ENCODE measurements at regions not wholly inside any gene's neighbourhood (a gene's known extent, or its start where the extent isn't known, plus 50 kb on each side); places are given as distances from the start of the nearest gene placed in this dataset.

DNA sequence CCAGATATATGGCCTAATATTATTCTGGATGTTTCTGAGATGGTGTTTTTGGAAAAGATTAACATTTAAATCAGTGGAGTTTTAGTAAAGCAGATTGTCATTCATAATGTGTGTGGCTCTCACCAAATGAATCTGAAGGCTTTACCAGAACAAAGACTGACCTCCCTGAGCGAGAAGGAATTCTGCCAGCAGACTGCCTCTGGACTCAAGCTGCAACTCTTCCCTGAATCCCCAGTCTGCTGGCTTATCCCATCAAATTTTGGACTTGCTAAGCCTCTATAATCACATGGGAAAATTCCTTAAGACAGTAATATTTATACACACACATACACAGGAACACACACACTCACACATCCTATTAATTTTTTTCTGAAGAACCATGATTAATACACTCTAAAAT, 102.3 kb downstream of the FAM174B start:
- ChIA-PET CTCF (interaction anchor here (1.4 kb wide), 1 partner anchor 11 kb away, joined by 3 read pairs; no protein-coding TSS in a partner anchor), POLR2A (no interaction called here)
- 25% methylated on average over 1 of the region's 1 CpG for WGBS (ENCODE audit: low lambda C conversion rate)
- no peaks in the 10 kb centered on the region for H3K36me3 ChIP-seq (replicated peaks in 1 of 2; ENCODE audit: control insufficient read depth in 1 of 2, insufficient read depth in 2 of 2, low read length in 1 of 2)
- no peak overlapping the region for H3K4me2 ChIP-seq
- DNase-seq, result no peak
- H3K9ac ChIP-seq, result no peak overlapping the region
- no peaks in the 10 kb centered on the region for H3F3A ChIP-seq (replicated peaks; ENCODE audit: insufficient read depth)
- no peak overlapping the region for H2AFZ ChIP-seq (ENCODE audit: low read depth)
- H3K79me2 ChIP-seq (ENCODE audit: insufficient read depth), result no peaks in the 10 kb centered on the region
- H3K9me2 ChIP-seq, result 0 out of 2 replicates have a peak, but pooled peaks cover 3% of the 10 kb centered on the region
- H3K27ac ChIP-seq (ENCODE audit: low read depth in 2 of 2, low read length in 1 of 2), result no peak overlapping the region
- H3K4me3 ChIP-seq (ENCODE audit: low read depth in 2 of 2, low read length in 1 of 2), result no peak overlapping the region
- TF ChIP-seq FOSL2 (IDR thresholded peaks at IDR 0.05; ENCODE audit: borderline replicate concordance, low read depth), result no peak
- TF ChIP-seq TCF12 (IDR thresholded peaks at IDR 0.05), result no peak
- no peak for TF ChIP-seq SIN3A (IDR thresholded peaks at IDR 0.05; ENCODE audit: borderline replicate concordance, low read depth, low read length)
- TF ChIP-seq SMC3 (IDR thresholded peaks at IDR 0.05; ENCODE audit: low read depth, low read length), result no peak
- TF ChIP-seq, protein P1, sequence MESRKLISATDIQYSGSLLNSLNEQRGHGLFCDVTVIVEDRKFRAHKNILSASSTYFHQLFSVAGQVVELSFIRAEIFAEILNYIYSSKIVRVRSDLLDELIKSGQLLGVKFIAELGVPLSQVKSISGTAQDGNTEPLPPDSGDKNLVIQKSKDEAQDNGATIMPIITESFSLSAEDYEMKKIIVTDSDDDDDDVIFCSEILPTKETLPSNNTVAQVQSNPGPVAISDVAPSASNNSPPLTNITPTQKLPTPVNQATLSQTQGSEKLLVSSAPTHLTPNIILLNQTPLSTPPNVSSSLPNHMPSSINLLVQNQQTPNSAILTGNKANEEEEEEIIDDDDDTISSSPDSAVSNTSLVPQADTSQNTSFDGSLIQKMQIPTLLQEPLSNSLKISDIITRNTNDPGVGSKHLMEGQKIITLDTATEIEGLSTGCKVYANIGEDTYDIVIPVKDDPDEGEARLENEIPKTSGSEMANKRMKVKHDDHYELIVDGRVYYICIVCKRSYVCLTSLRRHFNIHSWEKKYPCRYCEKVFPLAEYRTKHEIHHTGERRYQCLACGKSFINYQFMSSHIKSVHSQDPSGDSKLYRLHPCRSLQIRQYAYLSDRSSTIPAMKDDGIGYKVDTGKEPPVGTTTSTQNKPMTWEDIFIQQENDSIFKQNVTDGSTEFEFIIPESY (IDR thresholded peaks at IDR 0.05; ENCODE audit: borderline replicate concordance, low read depth), result no peak
- TF ChIP-seq ELF1 (IDR thresholded peaks at IDR 0.05), result no peak
- TF ChIP-seq CHD2 (IDR thresholded peaks at IDR 0.05; ENCODE audit: low read length, partially characterized antibody), result no peak
- peaks cover 6% of the 10 kb centered on the region; the same call in 1 of the 2 replicates for H3K9me3 ChIP-seq
- no peaks in the 10 kb centered on the region for H4K20me1 ChIP-seq (ENCODE audit: insufficient read depth)
- H3K4me1 ChIP-seq (ENCODE audit: control insufficient read depth in 1 of 2, insufficient read depth in 2 of 2, low read depth in 1 of 2, low read length in 1 of 2), result no peaks in the 10 kb centered on the region
- H3K27me3 ChIP-seq (ENCODE audit: insufficient read depth), result no peaks in the 10 kb centered on the region

DNA sequence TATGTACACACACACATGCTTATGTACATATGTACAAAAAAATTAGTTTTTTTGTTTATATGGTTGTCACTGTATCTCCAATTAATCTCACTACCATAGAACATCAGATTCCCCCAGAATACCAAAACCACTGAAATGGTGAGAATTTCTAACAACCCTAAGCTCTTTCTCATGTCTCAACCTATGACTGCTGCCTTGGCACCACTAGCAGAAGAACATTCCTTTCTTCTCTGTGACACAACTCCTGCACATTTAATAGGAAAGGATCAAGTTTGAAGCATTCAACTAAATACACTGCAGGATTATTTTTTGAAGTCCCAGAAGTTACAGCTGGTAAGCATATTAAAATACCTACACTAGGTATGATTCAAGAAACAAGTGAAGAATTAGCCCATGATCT, 109.6 kb downstream of the FAM174B start:
- no peaks in the 10 kb centered on the region for H3K27me3 ChIP-seq (ENCODE audit: insufficient read depth)
- no peak overlapping the region for H3K27ac ChIP-seq (ENCODE audit: low read depth in 2 of 2, low read length in 1 of 2)
- H3K9me2 ChIP-seq, result no peaks in the 10 kb centered on the region
- H3K4me1 ChIP-seq (ENCODE audit: control insufficient read depth in 1 of 2, insufficient read depth in 2 of 2, low read depth in 1 of 2, low read length in 1 of 2), result no peaks in the 10 kb centered on the region
- H3F3A ChIP-seq (replicated peaks; ENCODE audit: insufficient read depth), result no peaks in the 10 kb centered on the region
- H3K9ac ChIP-seq, result no peak overlapping the region
- H2AFZ ChIP-seq (ENCODE audit: low read depth), result no peak overlapping the region
- no peak overlapping the region for H3K4me2 ChIP-seq
- TF ChIP-seq NFIC (IDR thresholded peaks at IDR 0.05; ENCODE audit: borderline replicate concordance), result no peak
- no peak for TF ChIP-seq RCOR1 (IDR thresholded peaks at IDR 0.05; ENCODE audit: low read length)
- TF ChIP-seq TEAD4 (IDR thresholded peaks at IDR 0.05; ENCODE audit: borderline replicate concordance, insufficient read depth), result no peak
- no peak for TF ChIP-seq EP300 (IDR thresholded peaks at IDR 0.05; ENCODE audit: borderline replicate concordance in 1 of 2, low read depth in 1 of 2, low read length in 1 of 2)
- TF ChIP-seq GABPA (IDR thresholded peaks at IDR 0.05; ENCODE audit: low read depth), result no peak
- TF ChIP-seq, protein P2, sequence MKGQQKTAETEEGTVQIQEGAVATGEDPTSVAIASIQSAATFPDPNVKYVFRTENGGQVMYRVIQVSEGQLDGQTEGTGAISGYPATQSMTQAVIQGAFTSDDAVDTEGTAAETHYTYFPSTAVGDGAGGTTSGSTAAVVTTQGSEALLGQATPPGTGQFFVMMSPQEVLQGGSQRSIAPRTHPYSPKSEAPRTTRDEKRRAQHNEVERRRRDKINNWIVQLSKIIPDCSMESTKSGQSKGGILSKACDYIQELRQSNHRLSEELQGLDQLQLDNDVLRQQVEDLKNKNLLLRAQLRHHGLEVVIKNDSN (IDR thresholded peaks at IDR 0.05; ENCODE audit: borderline replicate concordance, low read depth), result no peak
- no peak for TF ChIP-seq MXI1 (IDR thresholded peaks at IDR 0.05; ENCODE audit: low read depth, low read length)
- no peak for TF ChIP-seq NRF1 (IDR thresholded peaks at IDR 0.05; ENCODE audit: low read depth, low read length)
- no peak for TF ChIP-seq RFX5 (IDR thresholded peaks at IDR 0.05; ENCODE audit: low read length)
- TF ChIP-seq SIN3A (IDR thresholded peaks at IDR 0.05; ENCODE audit: borderline replicate concordance, low read depth, low read length), result no peak
- no peak for TF ChIP-seq RXRA (IDR thresholded peaks at IDR 0.05; ENCODE audit: borderline replicate concordance, low read depth)
- no peak for TF ChIP-seq SMC3 (IDR thresholded peaks at IDR 0.05; ENCODE audit: low read depth, low read length)
- no peak for TF ChIP-seq FOXM1 (IDR thresholded peaks at IDR 0.05; ENCODE audit: low read depth)
- no peak for TF ChIP-seq YY1 (IDR thresholded peaks at IDR 0.05; ENCODE audit: low read depth)
- TF ChIP-seq FOSL2 (IDR thresholded peaks at IDR 0.05; ENCODE audit: borderline replicate concordance, low read depth), result no peak
- TF ChIP-seq, protein P3, sequence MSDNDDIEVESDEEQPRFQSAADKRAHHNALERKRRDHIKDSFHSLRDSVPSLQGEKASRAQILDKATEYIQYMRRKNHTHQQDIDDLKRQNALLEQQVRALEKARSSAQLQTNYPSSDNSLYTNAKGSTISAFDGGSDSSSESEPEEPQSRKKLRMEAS (IDR thresholded peaks at IDR 0.05; ENCODE audit: low read depth), result no peak
- no peak for TF ChIP-seq POLR2AphosphoS5 (IDR thresholded peaks at IDR 0.05; ENCODE audit: low read depth, low read length)
- H4K20me1 ChIP-seq (ENCODE audit: insufficient read depth), result no peaks in the 10 kb centered on the region
- H3K36me3 ChIP-seq (replicated peaks in 1 of 2; ENCODE audit: control insufficient read depth in 1 of 2, insufficient read depth in 2 of 2, low read length in 1 of 2), result no peaks in the 10 kb centered on the region
- no peaks in the 10 kb centered on the region for H3K9me3 ChIP-seq
- POLR2A ChIA-PET, result no interaction called here
- DNase-seq, result no peak
- CTCF ChIA-PET, result interaction anchor here (1.4 to 1.8 kb wide), 2 partner anchors 24 to 169 kb away, joined by 3 to 6 read pairs; no protein-coding TSS in a partner anchor
- no peaks in the 10 kb centered on the region for H3K79me2 ChIP-seq (ENCODE audit: insufficient read depth)
- no peak overlapping the region for H3K4me3 ChIP-seq (ENCODE audit: low read depth in 2 of 2, low read length in 1 of 2)

All from SK-N-SH (cell line).